ENCODE measurements at regions not wholly inside any gene's neighbourhood (a gene's known extent, or its start where the extent isn't known, plus 50 kb on each side); places are given as distances from the start of the nearest gene placed in this dataset.
"Not testable (repeated sequence)": the region's sequence is repeated elsewhere in the genome, so short reads cannot be mapped to it uniquely, and the experiment has no call there.

DNA sequence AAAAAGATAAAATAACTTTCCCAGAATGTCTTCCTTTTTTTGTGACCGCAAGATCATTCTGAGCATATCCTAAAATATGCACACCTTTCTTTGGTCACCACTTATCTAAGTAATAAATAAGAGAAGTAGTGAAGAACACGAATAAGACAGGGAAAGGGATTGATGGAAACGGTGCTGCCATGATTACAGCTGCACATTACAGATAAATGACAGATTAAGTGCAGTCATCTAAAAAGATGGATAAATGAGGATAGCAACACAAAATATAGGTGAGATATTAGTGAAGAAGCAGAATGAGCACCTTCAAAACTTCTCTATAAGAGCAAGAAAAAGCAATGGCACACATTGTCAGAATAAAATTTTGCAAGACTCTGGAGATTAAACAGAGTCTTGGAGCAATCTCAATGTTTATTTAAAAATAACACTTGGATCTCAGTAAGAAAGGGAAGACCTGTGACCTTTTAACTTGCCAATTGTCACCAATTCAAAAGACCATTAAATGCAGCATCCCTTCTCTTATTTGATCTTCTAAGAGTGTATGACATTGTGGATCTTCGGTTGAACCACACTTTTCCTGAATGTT lies 567.1 kb downstream of the KCNJ2 start:
- no peaks in the 10 kb centered on the region for H4K20me1 ChIP-seq (ENCODE audit: control insufficient read depth, insufficient read depth, low read length, poor library complexity, severe bottlenecking)
- H3K27me3 Mint-ChIP-seq = no peaks in the 10 kb centered on the region
- no CpG with 5 or more reads among the region's 4 CpGs for WGBS (ENCODE audit: insufficient coverage)

DNA sequence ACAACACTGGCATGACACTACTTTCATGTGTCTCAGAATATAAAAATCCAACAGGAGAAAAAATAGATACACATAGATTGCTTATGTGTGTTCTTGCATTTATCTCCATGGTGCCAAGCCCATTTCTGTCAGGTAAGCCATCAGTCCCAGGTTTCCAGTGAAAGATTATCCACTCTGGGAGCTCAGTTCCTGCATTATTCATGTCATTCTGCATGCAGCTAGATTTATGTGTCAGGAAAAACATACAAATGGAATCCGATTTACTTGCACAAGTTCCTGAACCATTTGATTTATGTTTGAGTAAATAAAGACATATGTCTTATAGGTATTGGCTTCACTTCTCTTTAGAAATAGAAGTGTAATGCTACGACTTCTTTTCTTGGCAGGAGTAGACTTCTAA lies 569.7 kb downstream of the KCNJ2 start:
- WGBS (ENCODE audit: insufficient coverage) = no CpG with 5 or more reads among the region's 2 CpGs
- Histone ChIP-seq H3K27ac (ENCODE audit: low read length in 2 of 2) (no peak overlapping the region), H3K4me1 (ENCODE audit: control insufficient read depth in 2 of 2, insufficient read depth in 2 of 2, low read length in 2 of 2) (no peaks in the 10 kb centered on the region), H3K9me3 (ENCODE audit: control extremely low read depth in 1 of 3, control insufficient read depth in 2 of 3, insufficient read depth in 1 of 3, low read length in 2 of 3) (no peaks in the 10 kb centered on the region), H3K9ac (ENCODE audit: low read length) (no peak overlapping the region), H3K27me3 (replicated peaks in 1 of 4; ENCODE audit: control extremely low read depth in 1 of 4, control insufficient read depth in 3 of 4, insufficient read depth in 4 of 4, low read length in 3 of 4) (no peaks in the 10 kb centered on the region), H3K4me2 (replicated peaks; ENCODE audit: low read depth, low read length, poor library complexity, severe bottlenecking) (no peak overlapping the region), H2AFZ (ENCODE audit: insufficient read depth, low read depth, low read length, poor library complexity, severe bottlenecking) (no peak overlapping the region), H3K79me2 (ENCODE audit: control insufficient read depth, insufficient read depth, low read length) (no peaks in the 10 kb centered on the region), H3K36me3 (replicated peaks in 1 of 2; ENCODE audit: control extremely low read depth in 1 of 2, control insufficient read depth in 1 of 2, extremely low read depth in 1 of 2, insufficient read depth in 2 of 2, low read length in 1 of 2) (no peaks in the 10 kb centered on the region), H4K20me1 (ENCODE audit: control insufficient read depth, insufficient read depth, low read length, poor library complexity, severe bottlenecking) (no peaks in the 10 kb centered on the region), H3K4me3 (ENCODE audit: control extremely low read depth in 1 of 5, extremely low read depth in 1 of 5, insufficient read depth in 1 of 5, low read depth in 2 of 5, low read length in 4 of 5) (no peak overlapping the region)
- H3K4me1 Mint-ChIP-seq = no peaks in the 10 kb centered on the region
- no peaks in the 10 kb centered on the region for H3K9me3 Mint-ChIP-seq (ENCODE audit: insufficient read depth)
- H3K27ac Mint-ChIP-seq = no peak overlapping the region
- intact Hi-C loops (cut with micrococcal nuclease) = no loop called here
- CTCF ChIA-PET = no interaction called here
- no peaks in the 10 kb centered on the region for H3K27me3 Mint-ChIP-seq
- POLR2A ChIA-PET = no interaction called here
- TF ChIP-seq CTCF (IDR thresholded peaks at IDR 0.05) (no peak), EZH2 (IDR thresholded peaks at IDR 0.05; ENCODE audit: borderline replicate concordance, insufficient read depth, low read depth, low read length, poor library complexity, severe bottlenecking) (no peak)
- no peak for ATAC-seq (ENCODE audit: low read depth)
- DNase-seq = no peak
- no peak overlapping the region for H3K4me3 Mint-ChIP-seq

More for the DNA sequence above, 567.1 kb downstream of the KCNJ2 start:
- Histone ChIP-seq H3K4me3 (ENCODE audit: control extremely low read depth in 1 of 5, extremely low read depth in 1 of 5, insufficient read depth in 1 of 5, low read depth in 2 of 5, low read length in 4 of 5) (no peak overlapping the region), H3K27me3 (replicated peaks in 1 of 4; ENCODE audit: control extremely low read depth in 1 of 4, control insufficient read depth in 3 of 4, insufficient read depth in 4 of 4, low read length in 3 of 4) (no peaks in the 10 kb centered on the region), H3K27ac (ENCODE audit: low read length in 2 of 2) (no peak overlapping the region), H3K9me3 (ENCODE audit: control extremely low read depth in 1 of 3, control insufficient read depth in 2 of 3, insufficient read depth in 1 of 3, low read length in 2 of 3) (peaks cover 0 to 6% (median 0%) of the 10 kb centered on the region in 3 donors), H2AFZ (ENCODE audit: insufficient read depth, low read depth, low read length, poor library complexity, severe bottlenecking) (no peak overlapping the region), H3K79me2 (ENCODE audit: control insufficient read depth, insufficient read depth, low read length) (no peaks in the 10 kb centered on the region), H3K36me3 (replicated peaks in 1 of 2; ENCODE audit: control extremely low read depth in 1 of 2, control insufficient read depth in 1 of 2, extremely low read depth in 1 of 2, insufficient read depth in 2 of 2, low read length in 1 of 2) (no peaks in the 10 kb centered on the region), H3K9ac (ENCODE audit: low read length) (no peak overlapping the region), H3K4me2 (replicated peaks; ENCODE audit: low read depth, low read length, poor library complexity, severe bottlenecking) (no peak overlapping the region), H3K4me1 (ENCODE audit: control insufficient read depth in 2 of 2, insufficient read depth in 2 of 2, low read length in 2 of 2) (no peaks in the 10 kb centered on the region)
- ChIA-PET POLR2A (no interaction called here), CTCF (no interaction called here)
- intact Hi-C loops (cut with micrococcal nuclease) = no loop called here
- TF ChIP-seq EZH2 (IDR thresholded peaks at IDR 0.05; ENCODE audit: borderline replicate concordance, insufficient read depth, low read depth, low read length, poor library complexity, severe bottlenecking) (no peak), CTCF (IDR thresholded peaks at IDR 0.05) (no peak)
- Mint-ChIP-seq H3K4me1 (no peaks in the 10 kb centered on the region), H3K27ac (no peak overlapping the region), H3K9me3 (ENCODE audit: insufficient read depth) (no peaks in the 10 kb centered on the region), H3K4me3 (no peak overlapping the region)
- DNase-seq (no peak), ATAC-seq (ENCODE audit: low read depth) (no peak)

DNA sequence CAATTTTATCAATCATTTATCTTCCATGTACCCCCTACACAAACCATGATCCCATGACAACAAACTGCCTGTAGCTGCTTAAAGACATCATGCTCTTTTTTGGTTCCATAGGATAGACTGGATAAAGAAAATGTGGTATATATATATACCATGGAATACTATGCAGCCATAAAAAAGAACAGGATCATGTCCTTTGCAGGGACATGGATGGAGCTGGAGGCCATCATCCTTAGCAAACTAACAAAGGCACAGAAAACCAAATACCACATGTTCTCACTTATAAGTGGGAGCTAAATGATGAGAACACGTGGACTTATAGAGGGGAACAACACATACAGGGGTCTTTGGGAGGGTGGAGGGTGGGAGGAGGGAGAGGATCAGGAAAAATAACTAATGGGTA lies 577.2 kb downstream of the KCNJ2 start:
- POLR2A ChIA-PET = not testable (repeated sequence)
- WGBS (ENCODE audit: insufficient coverage) = no CpG with 5 or more reads among the region's 1 CpG

More for the DNA sequence above, 577.2 kb downstream of the KCNJ2 start:
- CTCF ChIA-PET; H2AFZ ChIP-seq (ENCODE audit: insufficient read depth, low read depth, low read length, poor library complexity, severe bottlenecking); H3K36me3 ChIP-seq (replicated peaks in 1 of 2; ENCODE audit: control extremely low read depth in 1 of 2, control insufficient read depth in 1 of 2, extremely low read depth in 1 of 2, insufficient read depth in 2 of 2, low read length in 1 of 2); intact Hi-C loops (cut with micrococcal nuclease); H3K4me1 Mint-ChIP-seq; H3K4me2 ChIP-seq (replicated peaks; ENCODE audit: low read depth, low read length, poor library complexity, severe bottlenecking); H3K9ac ChIP-seq (ENCODE audit: low read length); H3K79me2 ChIP-seq (ENCODE audit: control insufficient read depth, insufficient read depth, low read length); H4K20me1 ChIP-seq (ENCODE audit: control insufficient read depth, insufficient read depth, low read length, poor library complexity, severe bottlenecking); H3K9me3 Mint-ChIP-seq (ENCODE audit: insufficient read depth); H3K4me3 Mint-ChIP-seq; DNase-seq; H3K4me3 ChIP-seq (ENCODE audit: control extremely low read depth in 1 of 5, extremely low read depth in 1 of 5, insufficient read depth in 1 of 5, low read depth in 2 of 5, low read length in 4 of 5); H3K27ac ChIP-seq (ENCODE audit: low read length in 2 of 2); H3K9me3 ChIP-seq (ENCODE audit: control extremely low read depth in 1 of 3, control insufficient read depth in 2 of 3, insufficient read depth in 1 of 3, low read length in 2 of 3); H3K4me1 ChIP-seq (ENCODE audit: control insufficient read depth in 2 of 2, insufficient read depth in 2 of 2, low read length in 2 of 2); H3K27ac Mint-ChIP-seq; ATAC-seq (ENCODE audit: low read depth); H3K27me3 ChIP-seq (replicated peaks in 1 of 4; ENCODE audit: control extremely low read depth in 1 of 4, control insufficient read depth in 3 of 4, insufficient read depth in 4 of 4, low read length in 3 of 4); H3K27me3 Mint-ChIP-seq: not testable (repeated sequence)

Measured in B cell (primary cell).